Testis (tissue), 2 donors: ENCODE measurements at regions not wholly inside any gene's neighbourhood (a gene's known extent, or its start where the extent isn't known, plus 50 kb on each side); places are given as distances from the start of the nearest gene placed in this dataset.

ENCODE experiments used
- DNase-seq: peaks from one replicate; pipeline ENCODE4 v3.0.0-alpha.2; 2019
- H3K27ac ChIP-seq, 2 donors: fragments of 200-600 bp; sonication (generic); one replicate each; pipeline ENCODE4 v1.5.1; 2019
- H3K27me3 ChIP-seq: fragments of 200-600 bp; sonication (generic); one replicate; pipeline ENCODE4 v1.5.1; 2019
- H3K36me3 ChIP-seq: fragments of 200-600 bp; sonication (generic); one replicate; pipeline ENCODE4 v1.5.1; 2017; ENCODE audit warnings: low read depth; ENCODE audit errors: missing control alignments
- H3K4me1 ChIP-seq: fragments of 200-600 bp; sonication (generic); one replicate; pipeline ENCODE4 v1.5.1; 2019
- H3K4me3 ChIP-seq, 2 donors: fragments of 200-600 bp; sonication (generic); one replicate each; pipeline ENCODE4 v1.5.1; 2017 to 2019
- H3K9me3 ChIP-seq: fragments of 200-600 bp; sonication (generic); one replicate; pipeline ENCODE4 v1.5.1; 2017
- CTCF ChIP-seq, 3 experiments: fragments of 450-650 bp in 2 of 3; fragments of 200-600 bp in 1 of 3; sonication (generic) in 1 of 3; IDR thresholded peaks; one replicate each; pipeline ENCODE4 v1.5.1; 2016 to 2019; ENCODE audit warnings: antibody characterized with exemption in 3 of 3, mild to moderate bottlenecking in 2 of 3, moderate library complexity in 1 of 3
- POLR2A ChIP-seq: fragments of 450-650 bp; IDR thresholded peaks from one replicate; pipeline ENCODE4 v1.6.1; 2017; ENCODE audit warnings: antibody characterized with exemption, mild to moderate bottlenecking, moderate library complexity
- WGBS, 2 donors: methylation state at CpG; one replicate each; pipeline ENCODE4 v1.1.5; 2018; 5-methylcytosine and 5-hydroxymethylcytosine counted together
- intact Hi-C: fragments of 100-400 bp; cut with DNase I; formaldehyde crosslinking; loops from one replicate; pipeline ENCODE4 v1.15.1; 2023; ENCODE audit warnings: low total_unique reads

DNA sequence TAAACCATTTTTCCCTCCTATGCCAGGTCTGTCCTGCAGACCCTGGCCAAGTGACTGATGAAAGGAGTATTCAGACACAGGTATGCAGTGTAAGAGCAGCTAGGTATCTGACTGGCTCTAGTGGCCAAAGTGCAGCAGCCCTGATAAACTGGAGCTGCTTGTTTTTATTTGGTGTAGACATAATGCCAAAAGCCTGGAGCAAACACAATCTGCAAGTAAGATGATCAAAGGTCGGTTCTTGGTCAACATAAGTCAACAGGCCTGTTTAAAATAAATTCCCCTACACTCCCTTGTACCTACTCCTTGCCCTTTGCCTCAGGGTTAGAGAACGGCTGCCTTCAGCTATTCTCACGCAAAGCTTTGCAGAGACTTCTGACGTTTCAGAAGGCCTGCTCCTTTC is 1003.1 kb downstream of the ZPLD1 start:
- H3K4me1 ChIP-seq: no peaks in the 10 kb centered on the region
- 80 to 89% methylated on average over 4 of the region's 4 CpGs for WGBS, 2 donors
- no peaks in the 10 kb centered on the region for H3K9me3 ChIP-seq
- intact Hi-C loops: no loop called here
- no peak overlapping the region for H3K4me3 ChIP-seq
- no peak for TF ChIP-seq CTCF (IDR thresholded peaks at IDR 0.05)
- TF ChIP-seq POLR2A: no peak
- no peaks in the 10 kb centered on the region for H3K36me3 ChIP-seq
- H3K27me3 ChIP-seq: no peaks in the 10 kb centered on the region
- H3K27ac ChIP-seq: no peak overlapping the region
- DNase-seq: no peak

DNA sequence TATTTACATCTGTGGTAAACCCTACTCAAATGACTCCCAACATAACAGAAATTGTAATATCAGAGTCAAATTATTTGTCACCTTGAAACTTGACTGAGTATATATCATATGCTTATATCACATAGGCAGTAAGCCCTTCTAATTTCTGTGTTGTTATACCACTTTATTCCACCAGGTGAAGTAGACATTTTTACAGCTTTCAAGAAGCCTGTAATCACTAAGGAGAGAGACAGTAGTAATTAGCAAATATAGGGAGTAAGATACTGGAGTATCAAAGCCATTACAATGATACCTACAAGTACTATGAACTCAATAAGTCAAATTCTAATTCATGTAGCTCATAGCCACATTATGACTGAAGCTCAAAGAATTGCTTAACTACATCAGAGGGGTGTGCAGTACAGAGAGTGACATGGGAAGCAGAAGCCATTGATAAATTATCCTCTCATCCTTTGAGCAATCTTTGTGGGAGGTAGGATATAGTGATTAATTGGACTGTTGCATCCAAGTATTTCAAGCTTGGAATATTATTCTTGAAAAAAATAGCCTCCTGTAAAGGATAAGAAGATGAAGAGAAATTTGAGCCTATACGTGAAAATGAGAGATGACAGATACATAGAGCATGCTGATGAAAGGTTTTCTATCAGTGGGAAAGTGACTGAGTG is 1005.9 kb downstream of the ZPLD1 start:
- Histone ChIP-seq H3K4me3 (no peak overlapping the region), H3K9me3 (no peaks in the 10 kb centered on the region), H3K27ac (no peak overlapping the region), H3K36me3 (no peaks in the 10 kb centered on the region), H3K4me1 (no peaks in the 10 kb centered on the region), H3K27me3 (no peaks in the 10 kb centered on the region)
- DNase-seq: no peak
- TF ChIP-seq CTCF (IDR thresholded peaks at IDR 0.05) (peak in 2 of 3 experiments; percentile 14 to 21), POLR2A (no peak)
- WGBS, 2 donors: 61 to 65% methylated on average over 1 of the region's 1 CpG
- intact Hi-C loops: no loop called here

- intact Hi-C loops: no loop called here
These were observed 1012.3 kb downstream of the ZPLD1 start for GRCh38 chr3:103446953-103447629.

DNA sequence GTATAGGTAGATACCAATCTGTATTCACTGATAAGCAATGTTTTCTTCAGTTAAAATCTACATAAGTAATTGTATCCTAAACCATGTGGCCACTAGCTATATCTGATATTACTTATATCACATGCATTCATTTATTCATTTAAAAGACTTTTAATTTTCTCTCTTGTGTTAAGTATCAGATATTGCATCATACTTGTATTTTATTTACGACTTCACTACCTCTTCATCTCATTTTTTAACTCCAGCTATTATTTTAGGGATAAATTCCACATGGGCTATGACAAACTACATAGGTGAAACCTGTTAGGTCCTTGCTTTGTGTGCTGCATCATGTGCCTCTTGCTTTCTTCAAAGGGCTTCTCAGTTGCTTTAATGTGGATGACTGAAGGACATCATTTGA is 1018.3 kb downstream of the ZPLD1 start:
- no peaks in the 10 kb centered on the region for H3K4me1 ChIP-seq
- no peaks in the 10 kb centered on the region for H3K36me3 ChIP-seq
- TF ChIP-seq POLR2A (no peak), CTCF (IDR thresholded peaks at IDR 0.05) (no peak)
- no peak for DNase-seq
- WGBS, 2 donors: 87 to 90% methylated on average over 1 of the region's 1 CpG
- no peaks in the 10 kb centered on the region for H3K9me3 ChIP-seq
- no peaks in the 10 kb centered on the region for H3K27me3 ChIP-seq
- no peak overlapping the region for H3K27ac ChIP-seq
- intact Hi-C loops: no loop called here
- H3K4me3 ChIP-seq: no peak overlapping the region

More at GRCh38 chr3:103446953-103447629, 1012.3 kb downstream of the ZPLD1 start:
- no peaks in the 10 kb centered on the region for H3K36me3 ChIP-seq
- no peak overlapping the region for H3K27ac ChIP-seq
- no peak for DNase-seq
- H3K27me3 ChIP-seq: no peaks in the 10 kb centered on the region
- no peaks in the 10 kb centered on the region for H3K9me3 ChIP-seq
- no peak overlapping the region for H3K4me3 ChIP-seq
- TF ChIP-seq CTCF (IDR thresholded peaks at IDR 0.05) (no peak), POLR2A (no peak)
- 50 to 59% methylated on average over 10 of the region's 10 CpGs for WGBS, 2 donors
- no peaks in the 10 kb centered on the region for H3K4me1 ChIP-seq

DNA sequence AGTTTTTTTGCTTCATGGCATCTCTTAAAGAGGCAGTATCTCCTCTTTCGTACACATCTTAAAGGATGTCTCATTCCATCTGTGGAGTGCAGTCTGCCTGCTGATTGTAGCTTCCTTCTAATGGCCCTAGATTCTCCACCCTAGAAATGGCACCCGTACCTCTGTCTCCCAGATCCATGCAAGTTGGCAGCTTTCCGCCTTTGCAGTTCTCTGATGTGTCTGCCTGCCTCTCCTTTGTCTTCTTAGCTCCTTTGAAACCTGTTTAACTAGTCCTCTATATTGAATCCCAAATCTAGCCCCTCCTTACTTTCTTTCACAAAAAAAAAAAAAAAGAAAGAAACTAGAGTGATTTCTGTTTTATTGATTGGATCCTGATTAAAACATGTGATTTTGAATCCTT is 1025.0 kb downstream of the ZPLD1 start:
- Histone ChIP-seq H3K27ac (no peak overlapping the region), H3K4me3 (no peak overlapping the region), H3K27me3 (no peaks in the 10 kb centered on the region), H3K9me3 (no peaks in the 10 kb centered on the region), H3K4me1 (no peaks in the 10 kb centered on the region), H3K36me3 (no peaks in the 10 kb centered on the region)
- DNase-seq: no peak
- no peak for TF ChIP-seq CTCF (IDR thresholded peaks at IDR 0.05)
- TF ChIP-seq POLR2A: no peak
- 86 to 91% methylated on average over 3 of the region's 3 CpGs for WGBS, 2 donors
- intact Hi-C loops: no loop called here
